ENCODE measurements at regions not wholly inside any gene's neighbourhood (a gene's known extent, or its start where the extent isn't known, plus 50 kb on each side); places are given as distances from the start of the nearest gene placed in this dataset.

DNA sequence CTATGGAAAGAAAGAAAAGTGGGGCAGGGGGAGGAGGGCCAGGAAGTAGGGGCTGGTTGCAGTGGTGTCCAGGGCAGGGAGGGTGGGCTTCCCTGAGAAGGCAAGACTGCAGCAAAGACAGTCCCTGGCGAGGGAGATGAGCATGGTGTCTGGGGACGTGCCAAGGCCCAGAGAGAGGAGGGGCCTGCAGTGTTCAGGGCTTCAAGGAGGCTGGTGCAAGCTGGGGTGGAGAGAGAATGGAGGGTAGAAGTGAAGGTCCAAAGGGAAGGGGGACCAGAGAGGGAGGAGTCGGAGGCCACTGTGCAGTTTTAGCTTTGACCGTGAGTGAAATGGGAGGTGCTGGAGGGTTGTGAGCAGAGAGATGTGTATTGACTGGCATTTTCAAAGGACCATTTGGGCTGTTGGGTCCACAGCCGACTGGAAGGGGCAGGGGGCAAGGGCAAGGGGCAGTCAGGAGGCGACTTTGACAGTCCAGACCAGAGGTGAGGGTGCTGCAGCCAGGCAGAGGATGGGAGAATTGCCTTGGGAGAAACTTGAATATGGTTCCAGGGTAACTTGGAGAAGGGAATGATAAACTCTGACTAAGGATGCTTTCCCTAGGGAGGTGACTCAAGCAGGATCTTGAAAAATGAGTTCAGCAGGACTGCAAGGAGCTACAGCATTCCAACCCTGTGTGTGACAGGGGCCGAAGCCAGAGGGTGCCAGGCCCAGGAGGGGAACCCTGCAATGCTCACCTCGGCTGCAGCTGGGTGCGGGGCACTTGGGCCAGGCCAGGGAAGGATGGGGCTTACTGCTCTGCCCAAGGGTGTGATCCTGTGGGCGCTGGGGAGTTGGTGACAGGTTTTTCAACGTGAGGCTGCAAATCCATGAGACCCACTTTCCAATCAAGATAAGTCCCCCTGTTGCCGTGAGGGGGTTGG, 177.1 kb upstream of the HAAO start:
- TF ChIP-seq, protein P1, sequence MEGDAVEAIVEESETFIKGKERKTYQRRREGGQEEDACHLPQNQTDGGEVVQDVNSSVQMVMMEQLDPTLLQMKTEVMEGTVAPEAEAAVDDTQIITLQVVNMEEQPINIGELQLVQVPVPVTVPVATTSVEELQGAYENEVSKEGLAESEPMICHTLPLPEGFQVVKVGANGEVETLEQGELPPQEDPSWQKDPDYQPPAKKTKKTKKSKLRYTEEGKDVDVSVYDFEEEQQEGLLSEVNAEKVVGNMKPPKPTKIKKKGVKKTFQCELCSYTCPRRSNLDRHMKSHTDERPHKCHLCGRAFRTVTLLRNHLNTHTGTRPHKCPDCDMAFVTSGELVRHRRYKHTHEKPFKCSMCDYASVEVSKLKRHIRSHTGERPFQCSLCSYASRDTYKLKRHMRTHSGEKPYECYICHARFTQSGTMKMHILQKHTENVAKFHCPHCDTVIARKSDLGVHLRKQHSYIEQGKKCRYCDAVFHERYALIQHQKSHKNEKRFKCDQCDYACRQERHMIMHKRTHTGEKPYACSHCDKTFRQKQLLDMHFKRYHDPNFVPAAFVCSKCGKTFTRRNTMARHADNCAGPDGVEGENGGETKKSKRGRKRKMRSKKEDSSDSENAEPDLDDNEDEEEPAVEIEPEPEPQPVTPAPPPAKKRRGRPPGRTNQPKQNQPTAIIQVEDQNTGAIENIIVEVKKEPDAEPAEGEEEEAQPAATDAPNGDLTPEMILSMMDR (optimal IDR thresholded peaks at IDR 0.05 in 1 of 3, IDR thresholded peaks at IDR 0.05 in 1 of 3, conservative IDR thresholded peaks at IDR 0.05 in 1 of 3; ENCODE audit: extremely low read depth in 1 of 3, insufficient read depth in 2 of 3, low read length in 3 of 3) = no peak
- no peak for TF ChIP-seq EZH2 (IDR thresholded peaks at IDR 0.05; ENCODE audit: low read length)

Data from keratinocyte (primary cell).